Heart left ventricle (tissue), 16 donors: ENCODE measurements at regions not wholly inside any gene's neighbourhood (a gene's known extent, or its start where the extent isn't known, plus 50 kb on each side); places are given as distances from the start of the nearest gene placed in this dataset.
"Not testable (repeated sequence)": the region's sequence is repeated elsewhere in the genome, so short reads cannot be mapped to it uniquely, and the experiment has no call there.

ENCODE experiments used
- ATAC-seq, 4 donors: fragments of 200-7000 bp; cut with Tn5 transposase; one replicate each; pipeline ENCODE4 v1.9.1; 2020 to 2022; ENCODE audit warnings: moderate library complexity in 4 of 4, mild to moderate bottlenecking in 3 of 4, moderate number of reproducible peaks in 1 of 4
- DNase-seq, 5 donors: peaks; one replicate each; pipeline ENCODE4 v3.0.0-alpha.2; 2020
- H3K27ac ChIP-seq, 12 donors: fragments of 200-600 bp; sonication (generic) in 4 of 12; one replicate each; pipeline versions ENCODE4 v1.5.0 to v1.8.0; 2016 to 2022; ENCODE audit warnings: mild to moderate bottlenecking in 2 of 12
- H3K27me3 ChIP-seq, 9 donors: fragments of 200-600 bp; sonication (generic) in 2 of 9; one replicate each; pipeline versions ENCODE4 v1.5.1 to v1.8.0; 2016 to 2022; ENCODE audit warnings: mild to moderate bottlenecking in 3 of 9
- H3K36me3 ChIP-seq, 9 donors: fragments of 200-600 bp; sonication (generic) in 2 of 9; one replicate each; pipeline versions ENCODE4 v1.5.0 to v1.8.0; 2018 to 2022; ENCODE audit warnings: mild to moderate bottlenecking in 2 of 9
- H3K4me1 ChIP-seq, 12 donors: fragments of 200-600 bp; sonication (generic) in 4 of 12; one replicate each; pipeline versions ENCODE4 v1.5.0 to v1.8.0; 2016 to 2022; ENCODE audit warnings: mild to moderate bottlenecking in 3 of 12
- H3K4me3 ChIP-seq, 12 donors: fragments of 200-600 bp; sonication (generic) in 4 of 12; one replicate each; pipeline versions ENCODE4 v1.5.0 to v1.8.0; 2017 to 2022; ENCODE audit warnings: mild to moderate bottlenecking in 9 of 12, moderate library complexity in 4 of 12
- H3K9me3 ChIP-seq, 12 donors: fragments of 200-600 bp; sonication (generic) in 4 of 12; one replicate each; pipeline versions ENCODE4 v1.5.0 to v1.8.0; 2016 to 2022; ENCODE audit warnings: mild to moderate bottlenecking in 1 of 12
- POLR2A ChIP-seq, 2 donors: fragments of 450-650 bp; IDR thresholded peaks; one replicate each; pipeline ENCODE4 v1.6.1; 2017; ENCODE audit warnings: antibody characterized with exemption in 2 of 2, mild to moderate bottlenecking in 2 of 2, moderate library complexity in 2 of 2
- whole genome bisulfite sequencing, 4 donors: extraction: QIAGEN DNeasy Blood & Tissue Kit in 2 of 4; methylation state at CpG; one replicate each; pipeline versions ENCODE4 v1.1.5 to v1.1.7; 2013 to 2018; 5-methylcytosine and 5-hydroxymethylcytosine counted together
- intact Hi-C, 10 donors: fragments of 100-400 bp; cut with DNase I; formaldehyde crosslinking; loops; one replicate each; pipeline versions ENCODE4 v1.11.1 to v1.14.2; 2022
- TF ChIP-seq, protein P1 (sequence below), 12 donors: fragments of 200-600 bp; sonication (generic) in 4 of 12; IDR thresholded peaks; one replicate each; pipeline versions ENCODE4 v1.5.0 to v1.8.0; 2018 to 2022; ENCODE audit warnings: antibody characterized with exemption in 12 of 12, mild to moderate bottlenecking in 5 of 12
- donor health status: ischemic (EF 13 %, LVEDD 7.1; RV severe dilation, severe dysfunction).
- donor health status: healthy with polysubstance abuse.
- donor health status: DM: no; HTN: yes; CAD: no.
- donor health status: DM: no; HTN: no; CAD: no.
- donor health status: ischemic (EF 25% LVEDD 6.9; RV normal size, moderate dysfunction).
- donor health status: ischemic (EF 25% LVEDD 5.7; RV mildly dilated, moderate dysfunction).
- donor health status: healthy.
- donor health status: DM: yes; HTN: yes; CAD: no.
- donor health status: ischemic (EF 35%, LVEDD 5.7; RV mildly dilated, moderate dysfunction).
- donor health status: nonischemic (EF 11% LVEDD 7.7; RV severe dilation, severe dysfunction).
- donor health status: DM: yes; HTN: yes; CAD: no.
- donor health status: PGD.
- donor health status: ischemic (EF 29% LVEDD 5.4; RV normal size, mild dysfunction).
- donor health status: nonischemic (EF 23%, LVEDD 6.1; RV moderate dilation, normal function).

DNA sequence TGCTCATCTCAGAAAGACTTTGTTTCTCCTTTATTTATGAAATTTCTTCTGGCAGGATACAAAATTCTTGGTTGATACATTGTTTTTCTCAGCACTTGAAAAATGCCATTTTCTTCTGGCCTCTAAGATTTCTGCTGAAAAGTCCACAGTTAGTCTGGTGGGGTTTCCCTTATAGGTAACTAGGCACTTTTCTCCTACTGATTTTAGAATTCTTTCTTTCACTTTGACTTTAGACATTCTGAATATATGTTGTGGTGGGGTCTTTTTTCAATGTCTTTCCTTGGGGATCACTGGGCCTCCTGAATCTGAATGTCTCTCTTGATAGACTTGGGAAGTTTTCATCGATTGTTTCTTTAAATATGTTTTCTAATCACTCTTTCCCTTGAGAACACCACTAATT lies 79.6 kb downstream of the CETN3 start:
- Histone ChIP-seq H3K4me3 (no peak overlapping the region), H3K36me3 (no peaks in the 10 kb centered on the region), H3K4me1 (no peaks in the 10 kb centered on the region), H3K27ac (no peak overlapping the region), H3K9me3 (peaks cover 0 to 10% (median 0%) of the 10 kb centered on the region in 12 donors), H3K27me3 (no peaks in the 10 kb centered on the region)
- ATAC-seq (no peak), DNase-seq (no peak)
- TF ChIP-seq POLR2A (IDR thresholded peaks at IDR 0.05), result no peak
- TF ChIP-seq, protein P1, sequence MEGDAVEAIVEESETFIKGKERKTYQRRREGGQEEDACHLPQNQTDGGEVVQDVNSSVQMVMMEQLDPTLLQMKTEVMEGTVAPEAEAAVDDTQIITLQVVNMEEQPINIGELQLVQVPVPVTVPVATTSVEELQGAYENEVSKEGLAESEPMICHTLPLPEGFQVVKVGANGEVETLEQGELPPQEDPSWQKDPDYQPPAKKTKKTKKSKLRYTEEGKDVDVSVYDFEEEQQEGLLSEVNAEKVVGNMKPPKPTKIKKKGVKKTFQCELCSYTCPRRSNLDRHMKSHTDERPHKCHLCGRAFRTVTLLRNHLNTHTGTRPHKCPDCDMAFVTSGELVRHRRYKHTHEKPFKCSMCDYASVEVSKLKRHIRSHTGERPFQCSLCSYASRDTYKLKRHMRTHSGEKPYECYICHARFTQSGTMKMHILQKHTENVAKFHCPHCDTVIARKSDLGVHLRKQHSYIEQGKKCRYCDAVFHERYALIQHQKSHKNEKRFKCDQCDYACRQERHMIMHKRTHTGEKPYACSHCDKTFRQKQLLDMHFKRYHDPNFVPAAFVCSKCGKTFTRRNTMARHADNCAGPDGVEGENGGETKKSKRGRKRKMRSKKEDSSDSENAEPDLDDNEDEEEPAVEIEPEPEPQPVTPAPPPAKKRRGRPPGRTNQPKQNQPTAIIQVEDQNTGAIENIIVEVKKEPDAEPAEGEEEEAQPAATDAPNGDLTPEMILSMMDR (IDR thresholded peaks at IDR 0.05), result no peak
- intact Hi-C loops, result no loop called here
- WGBS, 4 donors, result 81 to 93% (median 85%) methylated on average over 1 of the region's 1 CpG

DNA sequence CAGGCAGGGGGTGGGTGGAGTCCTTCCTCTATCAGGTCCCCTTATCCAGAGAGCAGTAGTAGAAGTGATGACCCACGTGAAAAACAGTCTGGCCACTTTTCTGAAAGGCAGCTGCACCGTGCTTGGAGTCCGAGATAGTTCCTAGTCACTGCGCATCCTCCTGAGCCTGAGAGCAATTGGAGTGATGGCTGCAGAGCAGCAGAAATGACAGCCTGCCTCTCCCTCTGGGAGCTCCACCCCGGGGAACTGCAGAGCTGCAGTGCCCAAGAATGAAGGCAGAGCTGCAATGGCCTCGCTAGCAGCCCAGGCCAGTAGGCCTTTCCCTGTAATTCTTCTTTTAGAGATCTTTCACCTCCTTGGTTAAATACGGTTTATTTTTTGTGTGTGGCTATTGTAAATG lies 82.6 kb downstream of the CETN3 start:
- ATAC-seq, result no peak
- Histone ChIP-seq H3K27me3 (no peaks in the 10 kb centered on the region), H3K4me1 (no peaks in the 10 kb centered on the region), H3K27ac (no peak overlapping the region), H3K9me3 (peaks cover 0 to 10% (median 0%) of the 10 kb centered on the region in 12 donors), H3K4me3 (no peak overlapping the region), H3K36me3 (no peaks in the 10 kb centered on the region)
- 49 to 60% (median 55%) methylated on average over 7 of the region's 7 CpGs for WGBS, 4 donors
- TF ChIP-seq POLR2A (IDR thresholded peaks at IDR 0.05), result no peak
- TF ChIP-seq, protein P1 (IDR thresholded peaks at IDR 0.05), result no peak
- intact Hi-C loops, result no loop called here
- DNase-seq, result no peak

DNA sequence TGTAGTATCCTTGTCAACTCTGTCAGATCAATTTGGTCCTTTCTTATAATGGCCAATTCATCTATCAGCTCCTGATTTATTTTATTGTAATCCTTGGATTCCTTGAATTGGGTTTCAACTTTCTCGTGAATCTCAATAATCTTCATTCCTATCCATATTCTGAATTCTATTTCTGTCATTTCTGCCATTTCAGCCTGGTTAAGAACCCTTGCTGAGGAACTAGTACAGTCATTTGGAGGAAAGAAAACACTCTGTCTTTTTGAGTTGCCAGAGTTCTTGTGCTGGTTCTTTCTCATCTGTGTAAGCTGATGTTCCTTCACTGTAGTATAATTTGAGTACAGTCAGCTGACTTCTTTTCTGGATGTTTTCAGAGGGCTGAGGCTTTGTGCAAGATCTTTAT lies 84.5 kb downstream of the CETN3 start:
- no peaks in the 10 kb centered on the region for H3K27me3 ChIP-seq
- TF ChIP-seq POLR2A (IDR thresholded peaks at IDR 0.05), result no peak
- TF ChIP-seq, protein P1 (IDR thresholded peaks at IDR 0.05), result no peak
- H3K4me1 ChIP-seq, result no peaks in the 10 kb centered on the region
- H3K4me3 ChIP-seq, result no peak overlapping the region
- intact Hi-C loops, result no loop called here
- WGBS, 4 donors, result 83 to 88% (median 84%) methylated on average over 1 of the region's 1 CpG
- DNase-seq (no peak), ATAC-seq (no peak)
- peaks cover 0 to 22% (median 0%) of the 10 kb centered on the region in 12 donors for H3K9me3 ChIP-seq
- no peaks in the 10 kb centered on the region for H3K36me3 ChIP-seq
- H3K27ac ChIP-seq, result no peak overlapping the region

DNA sequence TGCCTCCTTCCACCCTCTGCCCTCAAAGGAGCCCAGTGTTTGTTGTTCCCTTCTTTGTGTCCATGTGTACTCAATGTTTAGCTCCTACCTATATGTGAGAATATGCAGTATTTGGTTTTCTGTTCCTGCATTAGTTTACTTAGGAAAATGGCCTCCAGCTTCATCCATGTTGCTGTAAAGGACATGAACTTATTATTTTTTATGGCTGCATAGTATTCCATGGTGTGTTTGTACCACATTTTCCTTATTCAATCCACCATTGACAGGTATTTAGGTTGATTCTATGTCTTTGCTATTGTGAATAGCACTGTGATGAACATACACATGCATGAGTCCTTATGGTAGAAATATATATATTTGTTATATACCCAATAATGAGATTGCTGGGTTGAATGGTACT lies 89.2 kb downstream of the CETN3 start:
- ATAC-seq, H3K27ac ChIP-seq, H3K4me3 ChIP-seq, intact Hi-C loops, H3K36me3 ChIP-seq, DNase-seq, H3K4me1 ChIP-seq, H3K27me3 ChIP-seq: not testable (repeated sequence)
- peaks cover 0 to 22% (median 0%) of the 10 kb centered on the region in 12 donors for H3K9me3 ChIP-seq

DNA sequence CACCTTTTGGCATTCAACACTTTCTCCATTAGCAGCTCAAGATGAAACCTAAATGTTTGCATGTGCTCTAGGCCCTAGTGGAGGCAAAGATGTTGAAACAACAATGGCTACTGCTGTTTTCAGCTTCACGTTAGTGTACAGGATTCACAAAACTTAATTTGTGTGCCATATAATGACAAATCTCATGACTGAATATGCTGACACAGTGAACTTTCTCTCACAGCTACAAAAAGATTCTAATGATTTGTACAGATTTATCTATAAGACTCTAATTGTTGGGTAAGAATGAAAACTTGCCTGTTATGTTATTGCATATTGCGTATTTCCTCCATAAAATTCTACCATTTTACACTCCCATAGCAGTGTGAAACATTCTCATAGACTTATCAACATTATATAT lies 97.5 kb downstream of the CETN3 start:
- TF ChIP-seq POLR2A (IDR thresholded peaks at IDR 0.05), result no peak
- TF ChIP-seq, protein P1 (IDR thresholded peaks at IDR 0.05), result no peak
- intact Hi-C loops, result no loop called here
- Histone ChIP-seq H3K27ac (no peak overlapping the region), H3K4me1 (no peaks in the 10 kb centered on the region), H3K9me3 (no peaks in the 10 kb centered on the region), H3K36me3 (no peaks in the 10 kb centered on the region), H3K27me3 (no peaks in the 10 kb centered on the region), H3K4me3 (no peak overlapping the region)
- DNase-seq (no peak), ATAC-seq (no peak)
- WGBS, 4 donors, result 87 to 99% (median 95%) methylated on average over 2 of the region's 2 CpGs
